ENCODE measurements at regions not wholly inside any gene's neighbourhood (a gene's known extent, or its start where the extent isn't known, plus 50 kb on each side); places are given as distances from the start of the nearest gene placed in this dataset.

GRCh38 chr2:59385971-59386370, 1144.8 kb upstream of the FANCL start:
- TF ChIP-seq CTCF (IDR thresholded peaks at IDR 0.05), result no peak
- TF ChIP-seq POLR2A (IDR thresholded peaks at IDR 0.05), result no peak
